ENCODE measurements at regions not wholly inside any gene's neighbourhood (a gene's known extent, or its start where the extent isn't known, plus 50 kb on each side); places are given as distances from the start of the nearest gene placed in this dataset.

GRCh38 chr6:163694988-163695398 is 280.5 kb downstream of the QKI start:
- H3K4me1 ChIP-seq (ENCODE audit: control insufficient read depth, insufficient read depth, low read length) = no peaks in the 10 kb centered on the region
- no peak overlapping the region for H3K14ac ChIP-seq (replicated peaks; ENCODE audit: low read depth, low read length)
- peaks cover 12% of the 10 kb centered on the region for H3K27me3 ChIP-seq (ENCODE audit: control insufficient read depth, insufficient read depth, low read length)
- H2BK120ac ChIP-seq (ENCODE audit: low read depth, low read length) = no peak overlapping the region
- POLR2A ChIA-PET (ENCODE audit: unreplicated experiment) = no interaction called here
- H4K20me1 ChIP-seq (ENCODE audit: insufficient read depth, low read length) = no peaks in the 10 kb centered on the region
- no peak overlapping the region for H4K8ac ChIP-seq (ENCODE audit: low read depth in 2 of 2, low read length in 2 of 2)
- in situ Hi-C loops (cut with MboI; ENCODE audit: low sequenced_read_pairs) (no loop called here), dilution Hi-C loops (cut with HindIII; ENCODE audit: low sequenced_read_pairs, unreplicated experiment) (no loop called here), intact Hi-C loops (cut with micrococcal nuclease) (no loop called here)
- H2AK9ac ChIP-seq (replicated peaks; ENCODE audit: low read depth, low read length, poor library complexity) = no peak overlapping the region
- no peak overlapping the region for H3K27ac ChIP-seq (ENCODE audit: insufficient read depth, low read length)
- no peak overlapping the region for H2AK5ac ChIP-seq (ENCODE audit: low read depth, low read length)
- no peak overlapping the region for H4K5ac ChIP-seq (ENCODE audit: low read depth, low read length)
- H2BK15ac ChIP-seq (ENCODE audit: low read depth, low read length) = no peak overlapping the region
- no peaks in the 10 kb centered on the region; the same call in 1 of the 2 replicates for H3K9me3 ChIP-seq (ENCODE audit: control insufficient read depth, insufficient read depth, low read length)
- no peak overlapping the region for H3K56ac ChIP-seq (ENCODE audit: extremely low read depth, insufficient read depth, low read length)
- no CpG with 5 or more reads among the region's 6 CpGs for WGBS, 2 experiments (ENCODE audit: extremely low coverage in 2 of 2, insufficient read length in 1 of 2)
- ATAC-seq (ENCODE audit: low read depth) (no peak), DNase-seq (no peak)
- H3K79me1 ChIP-seq (ENCODE audit: low read depth in 1 of 2, low read length in 2 of 2) = no peaks in the 10 kb centered on the region
- no peak overlapping the region for H2BK20ac ChIP-seq (ENCODE audit: low read depth, low read length)
- BruUV-seq (replicated peaks) = no TSS peak
- H3K18ac ChIP-seq (ENCODE audit: low read depth, low read length) = no peak overlapping the region
- no peak overlapping the region for H3K9ac ChIP-seq (ENCODE audit: low read depth, low read length)
- H3K4me3 ChIP-seq (ENCODE audit: insufficient read depth, low read depth, low read length) = no peak overlapping the region
- H3K36me3 ChIP-seq (ENCODE audit: control insufficient read depth, insufficient read depth, low read length) = no peaks in the 10 kb centered on the region
- H2BK5ac ChIP-seq (ENCODE audit: low read depth, low read length, poor library complexity, severe bottlenecking) = no peak overlapping the region
- no peak overlapping the region for H3K4me2 ChIP-seq (ENCODE audit: low read depth, low read length)
- H4K91ac ChIP-seq (ENCODE audit: insufficient read depth, low read depth, low read length) = no peak overlapping the region
- CTCF ChIA-PET = no interaction called here
- H2AFZ ChIP-seq (replicated peaks; ENCODE audit: low read length, poor library complexity) = no peak overlapping the region
- no peak overlapping the region for H3K4ac ChIP-seq (ENCODE audit: low read depth, low read length)
- no peak for TF ChIP-seq MXI1 (IDR thresholded peaks at IDR 0.05; ENCODE audit: borderline replicate concordance, low read depth, low read length)
- TF ChIP-seq BHLHE40 (IDR thresholded peaks at IDR 0.05; ENCODE audit: low read depth, low read length) = no peak
- TF ChIP-seq RFX5 (IDR thresholded peaks at IDR 0.05; ENCODE audit: low read depth, low read length) = no peak
- TF ChIP-seq, protein P1, sequence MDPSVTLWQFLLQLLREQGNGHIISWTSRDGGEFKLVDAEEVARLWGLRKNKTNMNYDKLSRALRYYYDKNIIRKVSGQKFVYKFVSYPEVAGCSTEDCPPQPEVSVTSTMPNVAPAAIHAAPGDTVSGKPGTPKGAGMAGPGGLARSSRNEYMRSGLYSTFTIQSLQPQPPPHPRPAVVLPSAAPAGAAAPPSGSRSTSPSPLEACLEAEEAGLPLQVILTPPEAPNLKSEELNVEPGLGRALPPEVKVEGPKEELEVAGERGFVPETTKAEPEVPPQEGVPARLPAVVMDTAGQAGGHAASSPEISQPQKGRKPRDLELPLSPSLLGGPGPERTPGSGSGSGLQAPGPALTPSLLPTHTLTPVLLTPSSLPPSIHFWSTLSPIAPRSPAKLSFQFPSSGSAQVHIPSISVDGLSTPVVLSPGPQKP (IDR thresholded peaks at IDR 0.05; ENCODE audit: borderline replicate concordance, low read depth, low read length) = no peak
- no peak for TF ChIP-seq CHD1 (IDR thresholded peaks at IDR 0.05; ENCODE audit: low read depth, low read length)
- no peak for TF ChIP-seq CTCF (conservative IDR thresholded peaks at IDR 0.05; ENCODE audit: low read depth, low read length)
- TF ChIP-seq POLR2A (IDR thresholded peaks at IDR 0.05; ENCODE audit: low read depth, low read length) = no peak
- TF ChIP-seq FOS (IDR thresholded peaks at IDR 0.05; ENCODE audit: low read depth, low read length) = no peak
- TF ChIP-seq SMC3 (IDR thresholded peaks at IDR 0.05; ENCODE audit: low read depth, low read length) = no peak
- TF ChIP-seq MAFK (IDR thresholded peaks at IDR 0.05; ENCODE audit: low read depth, low read length) = no peak
- no peak for TF ChIP-seq MAZ (IDR thresholded peaks at IDR 0.05; ENCODE audit: borderline replicate concordance, low read depth, low read length)
- TF ChIP-seq, protein P2, sequence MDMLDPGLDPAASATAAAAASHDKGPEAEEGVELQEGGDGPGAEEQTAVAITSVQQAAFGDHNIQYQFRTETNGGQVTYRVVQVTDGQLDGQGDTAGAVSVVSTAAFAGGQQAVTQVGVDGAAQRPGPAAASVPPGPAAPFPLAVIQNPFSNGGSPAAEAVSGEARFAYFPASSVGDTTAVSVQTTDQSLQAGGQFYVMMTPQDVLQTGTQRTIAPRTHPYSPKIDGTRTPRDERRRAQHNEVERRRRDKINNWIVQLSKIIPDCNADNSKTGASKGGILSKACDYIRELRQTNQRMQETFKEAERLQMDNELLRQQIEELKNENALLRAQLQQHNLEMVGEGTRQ (IDR thresholded peaks at IDR 0.05; ENCODE audit: low read depth, low read length) = no peak
- TF ChIP-seq NFE2L2 (IDR thresholded peaks at IDR 0.05; ENCODE audit: low read depth, low read length) = no peak
- no peak for TF ChIP-seq RAD21 (IDR thresholded peaks at IDR 0.05; ENCODE audit: low read length)
- no peak for TF ChIP-seq CEBPB (IDR thresholded peaks at IDR 0.05; ENCODE audit: low read depth, low read length)
- TF ChIP-seq RCOR1 (IDR thresholded peaks at IDR 0.05; ENCODE audit: insufficient replicate concordance, low read length) = no peak
- H3K9me1 ChIP-seq (ENCODE audit: insufficient read depth, low read length) = no peaks in the 10 kb centered on the region
- no peak overlapping the region for H3K23ac ChIP-seq (ENCODE audit: low read depth, low read length)

All from IMR-90 (cell line).